Stimulated activated CD4-positive, alpha-beta T cell treated with anti-CD3 and anti-CD28 coated beads, Interleukin-12 subunit alpha, Interleukin-12 subunit beta, amount 100 ng/mL, for 24 hours (primary cell): ENCODE measurements at regions not wholly inside any gene's neighbourhood (a gene's known extent, or its start where the extent isn't known, plus 50 kb on each side); places are given as distances from the start of the nearest gene placed in this dataset.
"Not testable (repeated sequence)": the region's sequence is repeated elsewhere in the genome, so short reads cannot be mapped to it uniquely, and the experiment has no call there.

ENCODE experiments used
- DNase-seq, 2 experiments: peaks; one replicate each; pipeline ENCODE4 v3.0.0-alpha.2; 2020; ENCODE audit warnings: low read depth in 2 of 2

DNA sequence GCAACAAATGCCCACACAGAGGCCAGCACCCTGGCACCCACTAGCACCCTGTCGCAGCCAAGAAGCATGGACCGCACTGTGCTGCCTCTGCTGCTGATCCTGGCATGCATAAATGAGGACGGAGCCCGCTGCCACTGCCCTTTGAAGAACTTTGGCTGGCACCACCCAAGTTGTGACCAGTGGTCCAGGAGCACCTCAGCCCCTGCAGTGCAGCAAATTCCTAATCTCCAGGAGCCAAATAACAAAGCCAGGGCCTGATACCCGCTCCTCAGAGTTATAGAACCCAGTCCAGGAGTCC, 807.2 kb downstream of the GLUD2 start:
- no peak for DNase-seq

DNA sequence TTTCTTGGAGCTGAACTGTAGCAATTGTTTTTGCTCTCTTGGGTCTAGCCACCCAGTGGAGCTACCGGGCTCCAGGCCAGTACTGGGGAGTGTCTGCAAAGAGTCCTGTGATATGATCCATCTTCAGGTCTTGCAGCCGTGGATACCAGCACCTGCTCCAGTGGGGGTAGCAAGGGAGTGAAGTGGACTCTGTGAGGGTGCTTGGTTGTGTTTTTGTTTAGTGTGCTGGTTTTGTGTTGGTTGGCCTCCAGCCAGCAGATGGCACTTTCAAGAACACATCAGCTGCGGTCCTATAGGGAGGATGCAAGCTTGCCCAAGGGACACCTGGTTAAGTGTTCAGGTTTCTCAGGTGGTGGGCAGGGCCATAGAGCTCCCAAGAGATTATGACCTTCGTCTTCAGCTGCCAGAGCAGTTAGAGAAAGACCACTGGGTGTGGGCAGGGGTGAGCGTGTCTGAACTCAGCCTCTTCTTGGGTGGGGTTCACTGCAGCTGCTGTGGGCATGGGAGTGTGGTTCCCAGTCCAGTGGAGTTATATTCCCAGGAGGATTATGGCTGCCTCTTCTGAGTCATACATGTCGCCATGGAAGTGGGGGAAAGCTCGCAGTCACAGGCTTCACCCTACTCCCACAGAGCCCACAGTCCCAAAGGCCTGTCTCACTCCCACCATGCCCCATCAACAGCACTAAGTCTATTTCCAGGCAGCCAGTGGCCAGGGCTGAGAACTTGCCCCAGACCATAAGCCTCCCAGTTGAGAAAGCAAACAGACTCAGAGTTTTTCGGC, 811.6 kb downstream of the GLUD2 start:
- no peak for DNase-seq

DNA sequence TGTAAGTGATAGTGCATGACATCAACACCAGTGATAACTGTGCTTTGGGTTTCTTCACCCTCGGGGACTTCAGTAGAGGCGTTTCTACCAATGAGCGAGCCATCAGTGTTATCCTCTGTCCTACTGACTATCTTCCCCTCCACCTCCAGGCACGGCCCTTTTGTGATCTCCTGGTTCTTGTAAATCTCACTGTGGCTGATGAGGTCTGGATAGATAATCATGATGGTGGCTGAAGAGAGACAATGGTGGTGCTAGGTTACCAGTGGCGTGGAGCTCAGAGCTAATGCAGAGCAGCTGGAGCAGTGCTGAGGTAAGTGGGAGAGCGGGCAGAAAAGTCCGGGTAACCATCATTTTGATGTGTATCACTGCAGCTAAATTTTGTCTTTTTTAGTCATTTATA, 816.6 kb downstream of the GLUD2 start:
- DNase-seq = no peak

DNA sequence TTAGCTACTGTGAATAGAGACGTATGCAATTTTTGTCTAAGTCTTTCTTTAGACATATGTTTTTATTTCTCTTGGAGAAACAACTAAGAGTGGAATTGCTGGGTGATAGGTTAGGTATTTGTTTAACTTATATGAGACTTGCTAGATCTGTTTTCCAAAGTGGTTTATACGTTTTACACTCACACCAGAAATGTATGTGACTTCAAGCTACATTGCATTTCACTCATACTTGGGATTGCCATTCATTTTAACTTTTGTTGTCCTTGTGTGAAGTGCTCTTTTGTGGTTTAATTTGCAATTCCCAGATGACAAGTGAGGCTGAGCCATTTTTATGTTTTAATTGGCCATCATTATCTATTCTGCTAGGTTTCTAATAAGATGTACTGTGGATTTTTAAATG, 817.2 kb downstream of the GLUD2 start:
- no peak for DNase-seq

DNA sequence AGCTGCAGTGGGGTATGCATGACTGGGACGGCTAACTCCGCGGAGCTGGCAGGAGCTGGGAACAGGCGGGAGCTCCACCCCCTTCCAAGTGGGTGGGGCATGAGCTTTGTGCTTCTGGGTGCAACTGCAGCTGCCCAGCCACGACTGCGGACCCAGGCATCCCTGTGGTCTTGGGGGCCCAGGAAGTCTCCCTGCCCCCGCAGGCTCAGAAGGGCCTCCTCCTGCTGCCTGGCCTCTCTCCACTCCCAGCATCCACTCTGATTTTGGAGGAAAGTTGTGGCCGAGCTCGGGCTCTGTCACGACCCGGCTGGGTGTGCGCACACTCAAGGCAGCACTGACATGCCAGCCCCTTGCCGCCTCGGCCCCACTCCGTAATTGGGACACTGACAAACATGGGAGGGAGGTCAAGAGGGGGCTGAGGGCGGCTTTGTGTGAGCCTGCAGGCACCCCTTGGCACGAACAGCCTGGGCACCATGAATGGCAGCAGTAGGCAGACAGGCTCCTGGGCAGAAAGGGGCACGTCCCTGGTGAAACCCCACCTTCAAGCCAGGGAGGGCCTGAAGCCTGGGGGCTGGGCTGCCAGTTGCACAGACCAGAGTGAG, 822.6 kb downstream of the GLUD2 start:
- DNase-seq = no peak

DNA sequence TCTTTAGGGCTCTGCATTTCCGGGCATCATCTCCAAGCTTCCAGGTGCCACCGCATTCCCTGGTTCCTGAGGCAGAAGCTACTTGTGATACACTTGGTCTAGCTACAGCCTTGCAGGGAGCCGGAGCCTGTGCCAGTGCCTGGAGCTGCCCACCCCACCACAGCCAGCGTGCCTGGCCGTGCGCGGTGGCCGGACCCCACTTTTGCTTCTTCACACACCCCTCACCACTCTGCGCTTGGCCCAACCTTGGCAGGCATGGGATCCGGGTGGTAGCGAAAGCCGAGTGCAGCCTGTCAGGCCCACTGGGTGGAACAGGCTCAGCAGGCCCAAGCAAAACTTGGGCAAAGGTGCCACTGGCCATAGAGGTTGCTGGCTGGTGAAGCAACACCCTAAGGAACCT, 823.7 kb downstream of the GLUD2 start:
- no peak for DNase-seq

DNA sequence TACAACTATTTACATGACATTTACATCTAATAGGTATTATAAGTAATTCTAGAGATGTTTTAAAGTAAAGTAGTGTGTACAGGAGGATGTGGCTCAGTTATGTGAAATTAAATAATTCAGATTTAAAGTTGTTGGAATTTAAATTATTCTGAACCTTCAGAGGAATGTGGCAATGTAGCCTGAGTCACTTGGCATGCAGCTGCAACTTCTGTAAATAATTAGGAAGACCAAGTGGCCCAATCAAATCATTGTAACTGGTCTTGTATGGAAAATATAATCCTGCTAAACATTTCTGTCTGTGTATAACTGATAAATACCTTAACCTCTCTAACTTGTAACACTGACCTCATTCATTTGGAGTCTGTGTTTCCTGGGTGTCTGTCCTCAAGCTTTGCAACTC, 828.9 kb downstream of the GLUD2 start:
- DNase-seq = no peak

DNA sequence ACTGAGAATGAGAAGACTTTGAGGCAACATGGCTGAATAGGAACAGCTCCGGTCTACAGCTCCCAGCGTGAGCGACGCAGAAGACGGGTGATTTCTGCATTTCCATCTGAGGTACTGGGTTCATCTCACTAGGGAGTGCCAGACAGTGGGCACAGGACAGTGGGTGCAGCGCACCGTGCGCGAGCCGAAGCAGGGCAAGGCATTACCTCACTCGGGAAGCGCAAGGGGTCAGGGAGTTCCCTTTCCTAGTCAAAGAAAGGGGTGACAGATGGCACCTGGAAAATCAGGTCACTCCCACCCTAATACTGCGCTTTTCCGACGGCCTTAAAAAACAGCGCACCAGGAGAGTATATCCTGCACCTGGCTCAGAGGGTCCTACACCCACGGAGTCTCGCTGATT, 829.9 kb downstream of the GLUD2 start:
- DNase-seq = not testable (repeated sequence)

DNA sequence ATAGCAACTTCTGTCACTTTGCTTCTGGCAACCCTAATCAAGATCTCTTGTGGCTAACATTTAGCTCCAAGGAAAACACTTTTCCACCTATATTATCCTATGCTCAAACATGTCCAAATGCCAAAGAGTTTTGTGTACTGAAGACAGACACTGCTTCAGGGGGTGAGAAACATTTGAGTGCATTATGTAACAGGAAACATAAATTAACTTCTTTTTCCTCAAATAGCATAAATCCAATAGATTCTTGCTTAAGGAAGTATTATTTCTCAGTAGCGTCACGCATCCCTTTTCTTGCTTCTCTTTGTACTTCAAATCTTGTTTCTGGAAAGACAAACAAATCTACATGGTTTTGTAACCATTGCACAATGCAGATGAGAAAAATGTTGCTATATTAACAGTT, 839.1 kb downstream of the GLUD2 start:
- no peak for DNase-seq

DNA sequence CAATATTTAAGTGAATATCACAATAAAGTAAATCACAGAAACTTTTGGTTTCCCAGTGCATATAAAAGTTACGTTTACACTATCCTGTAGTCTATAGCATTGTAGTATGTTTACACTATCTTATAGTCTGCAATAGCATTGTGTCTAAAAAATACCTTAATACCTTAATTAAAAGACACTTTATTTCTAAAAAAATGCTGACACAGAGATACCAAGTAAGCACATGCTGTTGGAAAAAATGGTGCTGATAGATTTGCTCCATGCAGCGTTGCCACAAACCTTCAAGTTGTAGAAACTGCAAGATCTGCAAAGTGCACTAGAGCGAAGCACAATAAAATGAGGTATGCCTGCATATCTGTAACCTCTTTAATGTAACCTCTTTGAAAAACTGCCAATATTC, 847.3 kb downstream of the GLUD2 start:
- no peak for DNase-seq

DNA sequence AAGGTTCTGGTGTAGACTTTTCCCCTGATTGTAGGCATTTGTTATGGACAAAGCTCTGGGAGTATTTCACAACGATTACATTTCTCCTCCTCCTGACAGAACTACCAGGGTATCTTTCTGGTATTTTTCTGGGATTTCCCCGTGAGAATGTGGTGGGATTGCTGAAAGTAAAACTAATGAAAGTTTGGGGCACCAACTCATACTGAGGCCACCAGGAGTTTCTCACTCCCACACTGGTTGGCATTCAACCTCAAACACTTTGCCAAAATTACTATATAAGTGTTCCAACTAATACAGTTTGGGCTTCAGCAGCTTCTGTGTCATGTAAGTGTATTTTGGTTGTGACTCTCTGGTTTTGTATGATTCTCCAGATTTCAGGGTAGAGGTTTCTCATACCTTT, 855.1 kb downstream of the GLUD2 start:
- DNase-seq = no peak

DNA sequence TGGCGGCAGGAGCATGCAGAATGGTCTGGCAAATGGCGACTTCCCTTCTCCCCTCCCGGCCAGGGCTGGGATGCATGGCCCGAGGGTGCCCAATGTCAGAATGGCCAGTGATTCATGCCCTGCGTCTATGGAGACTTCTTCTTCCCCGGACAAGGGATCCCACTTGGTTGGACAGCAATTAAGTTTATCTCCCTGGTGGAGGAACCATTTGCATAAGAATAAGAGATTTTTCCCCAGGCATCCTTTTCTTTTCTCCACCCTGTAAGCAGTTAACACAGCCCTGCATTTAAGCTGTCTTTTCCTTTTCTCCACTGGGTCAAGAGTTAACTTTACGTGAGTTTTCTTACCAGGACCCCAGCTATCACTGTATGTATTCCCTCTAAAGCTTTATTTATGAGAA, 856.6 kb downstream of the GLUD2 start:
- no peak for DNase-seq

DNA sequence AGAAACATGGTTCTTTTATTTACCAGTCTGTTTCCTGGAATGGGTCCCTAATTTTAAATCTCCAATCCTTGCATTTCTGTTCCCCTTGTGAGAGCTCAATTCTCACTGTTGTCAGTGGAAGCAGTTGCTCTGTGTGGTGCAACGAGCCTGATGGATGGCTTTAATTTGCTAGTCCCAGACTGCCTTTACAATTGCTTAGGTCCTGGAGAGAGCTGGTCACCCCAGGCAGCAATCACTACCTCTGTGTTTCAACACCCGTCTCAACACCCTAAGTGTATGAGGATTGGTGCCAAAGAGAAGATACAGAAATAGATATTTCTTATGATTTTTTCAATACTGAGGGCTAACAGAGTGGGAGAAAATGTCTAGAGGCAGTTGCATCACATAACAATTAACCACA, 873.8 kb downstream of the GLUD2 start:
- DNase-seq = no peak

DNA sequence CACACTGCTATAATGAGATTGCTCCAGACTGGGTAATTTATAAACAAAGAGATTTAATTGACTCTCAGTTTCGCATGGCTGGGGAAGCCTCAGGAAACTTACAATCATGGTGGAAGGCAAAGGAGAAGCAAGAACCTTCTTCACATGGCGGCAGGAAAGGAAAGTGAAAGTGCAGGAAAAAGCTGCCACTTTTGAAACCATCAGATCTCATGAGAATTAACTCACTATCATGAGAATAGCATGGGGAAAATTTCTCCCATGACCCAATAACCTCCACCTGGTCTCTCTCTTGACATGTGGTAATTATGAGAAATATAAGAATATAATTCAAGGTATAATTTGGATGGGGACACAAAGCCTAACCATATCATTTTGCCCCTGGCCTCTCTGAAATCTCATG, 884.2 kb downstream of the GLUD2 start:
- DNase-seq = no peak

DNA sequence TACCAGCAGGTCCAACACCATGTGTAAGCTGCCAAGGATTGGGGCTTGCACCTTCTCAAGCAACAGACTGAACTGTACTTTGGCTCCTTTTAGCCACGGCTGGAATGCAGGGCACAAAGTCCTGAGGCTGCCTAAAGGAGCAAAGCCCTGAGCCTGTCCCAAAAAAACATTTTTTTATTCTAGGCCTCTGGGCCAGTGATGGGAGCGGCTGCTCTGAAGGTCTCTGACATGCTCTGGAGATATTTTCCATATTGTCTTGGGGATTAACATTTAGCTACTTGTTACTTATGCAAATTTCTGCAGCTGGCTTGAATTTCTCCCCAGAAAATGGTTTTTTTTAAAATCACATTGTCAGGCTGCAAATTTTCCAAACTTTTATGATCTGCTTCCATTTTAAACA, 885.3 kb downstream of the GLUD2 start:
- DNase-seq = no peak

DNA sequence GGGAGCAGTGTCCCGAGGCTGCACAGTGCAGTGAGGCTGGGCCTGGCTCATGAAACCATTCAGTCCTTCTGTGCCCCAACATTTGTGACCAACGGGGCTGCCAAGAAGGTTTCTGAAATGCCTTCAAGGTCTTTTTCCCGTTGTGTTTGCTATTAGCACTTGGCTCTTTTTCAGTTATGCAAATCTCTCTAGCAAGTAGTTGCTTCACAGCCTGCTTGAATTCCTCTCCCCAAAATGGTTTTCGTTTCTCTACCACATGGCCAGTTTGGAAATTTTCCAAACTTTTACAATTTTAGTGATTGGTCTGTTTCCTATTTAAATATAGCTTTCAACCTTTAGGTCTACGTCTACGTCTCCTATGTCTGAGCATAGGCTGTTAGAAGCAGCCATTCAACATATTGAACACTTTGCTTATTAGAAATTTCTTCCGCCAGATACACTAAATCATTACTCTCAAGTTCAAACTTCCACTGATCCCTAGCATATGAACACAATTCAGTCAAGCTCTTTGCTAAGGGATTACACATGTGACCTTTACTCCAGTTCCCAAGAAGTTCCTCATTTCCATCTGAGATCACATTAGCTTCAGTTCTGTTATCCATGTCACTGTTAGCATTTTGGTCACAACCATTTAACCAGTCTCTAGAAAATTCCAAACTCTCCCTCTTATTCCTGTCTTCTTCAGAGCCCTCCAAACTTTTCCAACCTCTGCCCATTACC, 901.8 kb downstream of the GLUD2 start:
- no peak for DNase-seq

DNA sequence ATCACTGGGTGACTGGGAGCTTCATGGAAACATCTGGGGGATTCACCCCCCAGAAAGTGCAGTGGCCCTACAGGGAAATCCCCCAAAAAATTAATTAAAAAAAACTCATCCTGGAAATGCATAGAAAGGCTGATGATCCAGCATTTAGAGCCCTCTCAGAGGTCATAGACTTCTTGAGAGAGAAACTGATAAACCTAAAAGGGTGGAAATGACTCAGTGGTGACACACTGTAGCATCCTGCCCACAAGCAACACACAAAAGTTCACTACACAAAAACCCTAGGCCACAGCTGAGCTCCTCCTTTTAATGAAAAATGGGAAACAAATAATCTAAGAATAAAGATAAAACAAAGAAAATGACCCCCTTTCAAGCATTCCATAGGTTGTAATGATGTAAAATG, 911.5 kb downstream of the GLUD2 start:
- no peak for DNase-seq

DNA sequence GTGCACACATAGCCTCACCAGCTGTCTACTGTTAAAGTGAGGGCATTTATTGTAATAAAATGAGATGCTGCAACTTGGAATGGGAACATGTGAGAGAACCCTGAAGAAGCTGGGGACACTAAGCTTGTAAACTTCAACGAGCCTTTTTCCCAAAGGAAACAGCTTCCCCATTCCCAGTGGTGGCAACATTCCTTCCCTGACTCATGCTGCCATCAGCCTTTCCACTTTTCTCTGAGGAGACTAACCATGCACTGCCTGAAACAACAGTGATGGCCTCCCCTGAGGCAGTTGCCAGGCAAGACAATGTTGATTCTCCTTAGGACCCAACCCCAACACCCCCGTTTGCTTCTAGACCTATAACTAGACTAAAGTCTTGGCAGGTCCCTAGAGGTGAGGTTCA, 928.3 kb downstream of the GLUD2 start:
- DNase-seq = no peak

DNA sequence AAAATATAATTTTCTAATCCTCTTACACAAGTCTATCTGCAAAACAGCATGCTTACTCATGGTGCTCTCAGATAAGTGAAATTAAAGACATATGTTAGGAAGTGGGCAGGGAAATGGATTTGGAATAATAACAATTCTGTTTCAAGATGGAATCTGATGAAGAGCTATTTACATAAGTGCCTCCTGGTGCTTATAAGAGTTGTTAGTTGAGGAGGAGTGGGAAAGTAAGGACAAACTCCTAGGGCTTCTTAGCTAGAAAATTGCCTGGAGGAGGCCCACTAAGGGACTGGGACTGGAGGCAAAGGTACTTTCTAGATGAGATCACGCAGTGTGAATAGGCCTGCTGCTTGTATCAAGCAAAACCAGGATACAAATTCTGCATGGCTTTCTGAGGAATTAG, 939.8 kb downstream of the GLUD2 start:
- no peak for DNase-seq

DNA sequence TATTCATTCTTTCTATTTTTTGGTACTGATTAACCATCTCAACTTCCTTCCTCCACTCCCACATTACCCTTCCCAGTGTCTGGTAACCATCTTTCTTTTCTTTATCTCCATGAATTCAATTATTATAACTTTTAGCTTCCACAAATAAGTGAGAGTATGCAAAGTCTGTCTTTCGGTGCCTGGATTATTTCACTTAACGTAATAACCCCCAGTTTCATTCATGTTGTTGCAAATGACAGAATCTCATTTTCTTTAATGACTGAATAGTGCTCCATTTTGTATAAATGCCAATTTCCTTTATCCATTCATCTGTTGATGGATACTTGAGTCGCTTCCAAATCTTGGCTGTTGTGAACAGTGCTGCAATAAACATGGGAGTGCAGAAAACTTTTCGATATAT, 940.4 kb downstream of the GLUD2 start:
- no peak for DNase-seq

DNA sequence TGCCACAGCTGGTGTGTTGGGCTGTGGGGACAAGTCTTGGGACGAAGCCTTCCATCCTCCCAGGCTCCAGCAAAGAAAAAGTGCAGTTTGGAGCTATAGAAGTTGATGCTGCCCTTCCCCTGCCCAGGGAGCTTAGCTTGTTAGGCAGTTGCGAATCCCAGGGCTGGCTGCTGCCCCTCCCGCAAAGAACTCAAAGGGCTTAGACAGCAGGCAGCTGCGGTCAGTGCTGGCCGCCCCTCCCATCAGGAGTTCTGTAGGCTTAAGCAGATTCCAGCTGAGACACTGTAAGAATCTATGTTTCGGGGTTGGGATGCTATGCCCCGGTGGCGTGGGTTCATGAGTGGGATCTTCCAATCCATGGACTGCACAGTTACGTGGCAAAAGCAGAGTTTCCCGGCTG, 956.7 kb downstream of the GLUD2 start:
- DNase-seq = no peak

DNA sequence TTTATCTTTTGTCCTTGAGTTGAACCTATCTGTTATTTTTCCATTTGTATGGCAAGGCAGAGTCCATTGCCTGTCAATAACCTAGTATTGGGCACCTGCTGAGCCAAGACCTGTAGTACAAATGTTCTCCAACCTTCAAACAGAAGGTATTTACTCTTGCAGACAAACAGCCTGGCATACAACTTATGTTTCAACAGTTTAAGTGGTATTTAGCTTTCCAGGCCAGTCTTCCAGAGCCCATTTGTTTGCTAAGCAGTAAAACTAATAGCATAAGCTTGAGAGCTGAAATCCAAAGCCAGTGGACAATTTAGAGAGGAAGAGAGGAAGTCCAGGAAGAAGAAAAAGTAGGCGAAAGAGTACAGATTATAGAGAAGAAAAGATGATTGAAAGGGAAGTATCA, 979.3 kb downstream of the GLUD2 start:
- no peak for DNase-seq

DNA sequence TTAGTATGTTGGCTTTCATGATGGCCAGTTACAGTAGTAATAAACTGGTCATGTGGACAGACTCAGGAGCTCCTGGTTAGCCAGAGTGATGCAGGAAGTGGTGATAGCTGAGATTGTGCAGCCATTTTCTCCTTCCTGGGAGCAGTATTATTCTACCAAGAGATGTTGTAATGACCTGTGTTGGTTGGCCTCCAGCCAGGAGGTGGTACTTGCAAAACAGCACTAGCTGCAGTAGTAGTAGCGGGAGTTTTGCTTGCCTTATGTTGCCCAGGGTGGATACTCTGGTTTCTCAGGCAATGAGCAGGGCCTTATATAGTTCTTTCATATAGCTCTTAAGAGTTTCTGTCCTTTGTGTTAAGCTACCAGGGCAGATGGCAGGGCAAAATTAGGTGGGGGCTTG, 998.8 kb downstream of the GLUD2 start:
- no peak for DNase-seq

DNA sequence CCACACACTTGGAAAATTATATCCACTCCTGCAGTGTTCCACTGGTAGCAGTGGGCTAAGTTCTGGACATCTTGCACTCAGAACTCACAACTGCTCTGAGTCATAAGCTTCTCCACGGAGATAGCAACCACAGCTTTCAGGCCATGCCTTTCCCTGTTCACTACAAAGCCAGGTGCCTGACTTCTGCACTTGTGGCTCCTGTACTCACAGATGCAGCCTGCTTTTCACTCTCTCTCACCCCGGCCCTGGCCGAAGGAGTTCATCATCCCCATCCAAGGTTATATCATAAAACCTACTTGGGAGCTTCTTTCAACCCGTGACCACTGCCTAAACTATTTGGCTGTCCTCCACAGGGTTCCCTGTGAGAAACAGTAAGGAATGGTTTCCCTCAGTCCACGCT, 999.4 kb downstream of the GLUD2 start:
- DNase-seq = no peak
